GM21619 (cell line): ENCODE measurements at regions not wholly inside any gene's neighbourhood (a gene's known extent, or its start where the extent isn't known, plus 50 kb on each side); places are given as distances from the start of the nearest gene placed in this dataset.
"Not testable (repeated sequence)": the region's sequence is repeated elsewhere in the genome, so short reads cannot be mapped to it uniquely, and the experiment has no call there.

Experiments used
- ATAC-seq: cut with Tn5 transposase; IDR thresholded peaks from one replicate; pipeline ENCODE4 v1.9.1; 2021; ENCODE audit not compliant: unreplicated experiment

- no peak for ATAC-seq
Observed at GRCh38 chr12:33672836-33673577, 233.4 kb upstream of the SYT10 start.

GRCh38 chr12:33676866-33677265 lies 237.2 kb upstream of the SYT10 start:
- ATAC-seq, result no peak

GRCh38 chr12:33678221-33678964 lies 238.8 kb upstream of the SYT10 start:
- no peak for ATAC-seq

- ATAC-seq, result no peak
Observed at GRCh38 chr12:33690562-33690961, 250.9 kb upstream of the SYT10 start.

GRCh38 chr12:33703221-33703620 lies 263.6 kb upstream of the SYT10 start:
- ATAC-seq, result no peak

- ATAC-seq, result no peak
Observed at GRCh38 chr12:33706927-33707326, 267.3 kb upstream of the SYT10 start.

GRCh38 chr12:33708935-33709334 lies 269.3 kb upstream of the SYT10 start:
- ATAC-seq, result no peak

DNA sequence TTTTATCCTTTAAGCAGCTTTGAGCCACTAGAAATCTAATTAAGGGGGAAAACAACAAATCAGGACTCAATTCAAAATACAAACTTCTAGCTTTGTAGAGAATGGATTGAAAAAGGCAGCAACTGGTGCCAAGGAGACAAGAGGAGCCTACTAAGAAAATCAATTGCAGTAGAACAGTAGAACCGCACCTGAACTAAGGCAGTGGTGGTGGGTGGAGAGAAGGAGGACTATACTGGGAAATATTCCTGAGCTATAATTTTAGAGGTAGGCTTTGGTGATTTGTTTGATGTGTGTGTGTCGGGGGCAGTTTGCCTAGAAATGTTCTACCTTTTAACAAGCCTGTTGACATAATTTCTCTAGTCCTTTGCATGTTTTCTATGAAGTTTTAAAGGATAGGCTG lies 270.9 kb upstream of the SYT10 start:
- no peak for ATAC-seq

- no peak for ATAC-seq
Observed at GRCh38 chr12:33718631-33719030, 279.0 kb upstream of the SYT10 start.

GRCh38 chr12:33721561-33721960 lies 281.9 kb upstream of the SYT10 start:
- ATAC-seq, result no peak

DNA sequence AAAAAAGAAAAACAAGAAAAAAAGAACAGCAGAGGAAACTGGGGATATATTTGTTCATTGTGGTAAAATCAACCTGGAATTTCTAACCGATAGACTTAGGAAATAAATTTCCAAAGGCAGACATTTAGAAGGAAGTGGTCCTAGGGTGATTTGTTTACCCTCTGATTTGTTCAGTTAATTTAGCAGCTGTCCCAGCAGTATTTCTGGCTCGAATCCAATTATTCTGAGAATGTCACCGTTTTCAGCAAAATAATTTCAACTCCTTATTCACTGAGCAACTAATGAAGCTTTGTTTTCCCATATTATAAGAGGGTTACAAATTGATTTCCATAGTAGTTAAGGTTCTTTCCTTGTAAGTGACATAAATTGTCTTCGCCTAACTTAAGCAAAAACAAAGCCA lies 285.2 kb upstream of the SYT10 start:
- no peak for ATAC-seq

GRCh38 chr12:33734871-33735270 lies 287.4 kb upstream of the ALG10 start:
- ATAC-seq, result no peak

DNA sequence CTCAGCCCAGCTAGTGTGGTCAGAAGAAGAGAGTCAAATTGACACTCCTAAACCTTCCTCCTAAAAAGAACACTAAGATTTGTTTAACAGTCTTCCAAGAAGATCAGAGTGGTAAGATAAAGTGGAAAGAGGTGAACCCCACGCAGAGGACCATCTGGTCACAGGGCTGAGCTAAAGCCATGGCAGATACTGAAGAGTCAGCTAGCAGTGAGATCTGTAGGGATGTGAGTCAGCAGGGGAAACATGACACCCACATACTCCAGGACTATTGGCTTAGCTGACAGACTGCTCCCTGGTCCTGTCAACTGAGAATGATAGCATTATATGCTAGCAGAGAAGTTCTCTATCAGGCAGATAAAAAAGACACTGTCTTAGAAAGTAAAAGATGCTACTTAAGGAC lies 269.4 kb upstream of the ALG10 start:
- ATAC-seq, result no peak

GRCh38 chr12:33757701-33758100 lies 264.6 kb upstream of the ALG10 start:
- ATAC-seq, result no peak

DNA sequence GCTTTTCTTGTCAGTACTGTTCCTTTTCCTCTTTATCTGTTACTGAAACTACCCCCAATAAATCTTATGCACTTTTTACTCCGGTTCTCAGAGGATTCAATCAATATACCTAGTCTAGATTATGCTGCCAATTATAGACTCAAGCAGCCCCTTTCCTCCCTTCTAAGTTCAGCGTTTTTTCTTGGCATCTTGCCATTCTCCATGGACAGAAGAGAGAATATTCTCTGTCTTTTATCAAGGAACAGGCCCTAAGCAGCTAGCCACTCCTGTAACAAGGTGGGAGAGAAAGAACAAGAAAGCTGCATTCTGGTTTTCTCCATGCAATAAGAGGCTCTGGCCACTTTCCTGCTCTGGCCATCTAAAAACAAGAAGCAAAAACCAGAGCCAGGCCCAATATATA lies 263.0 kb upstream of the ALG10 start:
- ATAC-seq, result no peak

DNA sequence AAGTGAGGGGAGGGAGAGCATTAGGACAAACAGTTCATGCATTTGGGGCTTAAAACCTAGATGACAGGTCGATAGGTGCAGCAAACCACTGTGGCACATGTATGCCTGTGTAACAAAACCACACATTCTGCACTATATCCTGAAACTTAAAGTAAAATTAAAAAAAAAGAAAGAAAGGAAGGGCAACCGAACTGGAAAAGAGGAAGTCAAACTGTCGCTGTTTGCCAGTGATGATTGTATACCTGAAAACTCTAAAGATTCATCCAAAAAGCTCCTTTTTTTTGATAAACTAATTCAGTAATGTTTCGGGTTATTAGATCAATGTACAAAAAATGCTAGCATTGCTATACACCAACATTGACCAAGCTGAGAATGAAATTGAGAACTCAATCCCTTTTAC lies 259.0 kb upstream of the ALG10 start:
- ATAC-seq, result no peak

DNA sequence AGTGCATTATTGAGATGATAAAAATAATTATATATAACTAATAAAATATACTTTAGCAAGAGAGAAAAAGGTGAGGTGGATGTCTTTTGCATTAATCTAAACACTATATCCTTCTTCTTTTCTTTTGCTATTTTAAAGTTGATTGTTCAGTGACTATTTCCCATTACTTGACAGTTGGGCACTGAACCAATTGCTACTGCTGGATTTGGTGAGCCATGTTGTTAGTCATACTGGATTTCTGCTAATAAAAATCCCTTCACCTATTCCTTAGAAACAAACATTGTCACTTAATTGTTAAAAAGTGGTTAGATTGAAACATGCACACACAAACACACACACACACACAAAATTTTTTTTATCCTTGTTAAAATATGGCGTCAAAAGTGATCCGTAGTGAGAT lies 251.6 kb upstream of the ALG10 start:
- ATAC-seq, result no peak

DNA sequence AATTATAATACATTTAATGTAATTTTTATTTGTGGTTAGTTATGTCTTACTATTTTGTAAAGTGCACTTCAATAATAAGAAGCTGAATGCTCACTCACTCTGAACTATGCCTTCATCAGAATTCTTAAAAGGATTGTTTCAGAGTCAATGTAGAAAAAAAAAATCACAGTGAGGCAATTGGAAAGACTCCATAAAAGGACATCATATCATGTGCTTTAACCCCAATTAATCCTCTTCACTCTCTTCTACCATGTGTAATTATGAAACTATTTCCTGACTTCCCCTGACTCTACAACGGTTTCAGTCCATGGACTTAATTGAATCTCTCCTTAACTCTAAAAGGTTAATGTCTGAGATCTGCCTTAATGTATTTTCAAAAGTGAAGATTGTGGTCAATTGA lies 250.4 kb upstream of the ALG10 start:
- no peak for ATAC-seq

GRCh38 chr12:33773091-33773490 lies 249.2 kb upstream of the ALG10 start:
- ATAC-seq, result not testable (repeated sequence)

GRCh38 chr12:33786532-33786931 lies 235.8 kb upstream of the ALG10 start:
- ATAC-seq, result no peak

DNA sequence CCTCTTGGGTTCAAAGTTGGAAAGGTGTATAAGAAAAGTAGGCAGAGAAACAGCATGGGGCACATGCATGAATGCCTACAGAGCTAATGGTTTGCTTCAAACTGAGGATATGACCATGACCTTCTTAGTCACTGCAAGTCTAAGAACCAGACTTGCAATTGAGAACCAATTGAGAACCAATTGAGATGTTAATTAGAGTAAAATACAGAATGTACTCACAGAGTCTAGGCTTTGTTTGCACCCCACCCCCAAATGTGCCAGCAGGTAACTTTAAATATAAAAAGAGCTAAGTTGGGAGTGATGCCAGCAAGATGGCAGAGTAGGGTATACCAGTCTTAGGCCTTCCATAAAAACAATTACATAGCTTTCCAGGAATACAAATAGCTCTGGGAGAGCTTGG lies 227.3 kb upstream of the ALG10 start:
- ATAC-seq, result no peak

DNA sequence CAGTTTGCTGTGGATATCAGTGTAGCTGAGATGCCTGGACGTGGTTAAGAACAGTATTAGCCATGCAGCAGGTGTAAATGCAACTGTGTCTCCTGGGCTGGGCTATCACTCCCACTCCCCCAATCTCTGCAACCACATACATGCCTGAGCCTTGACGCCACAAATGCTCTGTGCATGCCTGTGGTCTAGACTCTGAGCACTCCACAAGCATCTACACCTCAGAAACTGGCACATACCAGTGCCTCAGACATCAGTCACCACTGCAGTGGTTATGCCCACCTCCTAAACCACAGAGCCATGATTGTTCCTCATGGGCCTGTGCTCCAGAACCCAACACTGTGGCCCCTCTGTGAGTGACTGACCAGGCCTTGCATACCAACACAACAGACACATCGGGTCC lies 226.8 kb upstream of the ALG10 start:
- no peak for ATAC-seq

- no peak for ATAC-seq
Observed at GRCh38 chr12:33813536-33813935, 208.8 kb upstream of the ALG10 start.
